OCI-LY7 (cell line): ENCODE measurements at regions not wholly inside any gene's neighbourhood (a gene's known extent, or its start where the extent isn't known, plus 50 kb on each side); places are given as distances from the start of the nearest gene placed in this dataset.

Source experiments
- CTCF ChIP-seq: fragments of 200-600 bp; sonication (generic); conservative IDR thresholded peaks from 2 replicates; pipeline ENCODE4 v1.5.1; 2014; ENCODE audit warnings: mild to moderate bottlenecking, antibody characterized with exemption, low read length, moderate library complexity, mixed read lengths
- EZH2phosphoT487 ChIP-seq: fragments of 200-600 bp; sonication (generic); IDR thresholded peaks from 2 replicates; pipeline ENCODE4 v1.6.1; 2018; ENCODE audit warnings: low read depth, borderline replicate concordance, mild to moderate bottlenecking, mixed run types, antibody characterized with exemption, low read length, moderate library complexity, mixed read lengths

- no peak for TF ChIP-seq EZH2phosphoT487
- TF ChIP-seq CTCF = no peak
Observed at GRCh38 chr14:35480119-35480769, 53.7 kb upstream of the INSM2 start.
